ENCODE measurements at regions not wholly inside any gene's neighbourhood (a gene's known extent, or its start where the extent isn't known, plus 50 kb on each side); places are given as distances from the start of the nearest gene placed in this dataset.

DNA sequence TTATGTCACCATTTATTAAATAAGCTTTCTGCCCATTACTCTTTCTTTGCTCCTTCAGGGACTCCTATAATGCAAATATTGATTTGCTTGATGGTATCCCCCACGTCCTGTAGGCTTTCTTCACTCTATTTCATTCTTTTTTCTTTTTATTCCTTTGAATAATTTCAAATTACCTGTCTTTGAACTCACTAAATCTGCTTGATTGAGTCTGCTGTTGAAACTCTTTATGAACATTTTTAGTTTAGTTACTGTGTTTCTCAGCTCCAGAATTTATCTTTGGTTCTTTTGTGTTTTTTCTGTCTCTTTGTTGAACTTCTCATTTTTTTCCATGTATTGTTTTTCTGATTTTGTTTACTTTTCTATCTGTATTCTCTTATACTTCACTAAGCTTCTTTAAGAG, 254.4 kb upstream of the CCL2 start:
- H3K27me3 ChIP-seq = no peaks in the 10 kb centered on the region
- no peaks in the 10 kb centered on the region for H3K9me3 ChIP-seq
- no peaks in the 10 kb centered on the region for H3K4me1 ChIP-seq (ENCODE audit: control insufficient read depth in 1 of 2, insufficient read depth in 1 of 2, low read depth in 1 of 2, low read length in 1 of 2)
- no peaks in the 10 kb centered on the region for H3K36me3 ChIP-seq
- TF ChIP-seq, protein P1, sequence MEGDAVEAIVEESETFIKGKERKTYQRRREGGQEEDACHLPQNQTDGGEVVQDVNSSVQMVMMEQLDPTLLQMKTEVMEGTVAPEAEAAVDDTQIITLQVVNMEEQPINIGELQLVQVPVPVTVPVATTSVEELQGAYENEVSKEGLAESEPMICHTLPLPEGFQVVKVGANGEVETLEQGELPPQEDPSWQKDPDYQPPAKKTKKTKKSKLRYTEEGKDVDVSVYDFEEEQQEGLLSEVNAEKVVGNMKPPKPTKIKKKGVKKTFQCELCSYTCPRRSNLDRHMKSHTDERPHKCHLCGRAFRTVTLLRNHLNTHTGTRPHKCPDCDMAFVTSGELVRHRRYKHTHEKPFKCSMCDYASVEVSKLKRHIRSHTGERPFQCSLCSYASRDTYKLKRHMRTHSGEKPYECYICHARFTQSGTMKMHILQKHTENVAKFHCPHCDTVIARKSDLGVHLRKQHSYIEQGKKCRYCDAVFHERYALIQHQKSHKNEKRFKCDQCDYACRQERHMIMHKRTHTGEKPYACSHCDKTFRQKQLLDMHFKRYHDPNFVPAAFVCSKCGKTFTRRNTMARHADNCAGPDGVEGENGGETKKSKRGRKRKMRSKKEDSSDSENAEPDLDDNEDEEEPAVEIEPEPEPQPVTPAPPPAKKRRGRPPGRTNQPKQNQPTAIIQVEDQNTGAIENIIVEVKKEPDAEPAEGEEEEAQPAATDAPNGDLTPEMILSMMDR (IDR thresholded peaks at IDR 0.05) = no peak
- H3K4me3 ChIP-seq (ENCODE audit: low read depth in 1 of 2, low read length in 1 of 2) = no peak overlapping the region
- H3K27ac ChIP-seq = no peak overlapping the region

DNA sequence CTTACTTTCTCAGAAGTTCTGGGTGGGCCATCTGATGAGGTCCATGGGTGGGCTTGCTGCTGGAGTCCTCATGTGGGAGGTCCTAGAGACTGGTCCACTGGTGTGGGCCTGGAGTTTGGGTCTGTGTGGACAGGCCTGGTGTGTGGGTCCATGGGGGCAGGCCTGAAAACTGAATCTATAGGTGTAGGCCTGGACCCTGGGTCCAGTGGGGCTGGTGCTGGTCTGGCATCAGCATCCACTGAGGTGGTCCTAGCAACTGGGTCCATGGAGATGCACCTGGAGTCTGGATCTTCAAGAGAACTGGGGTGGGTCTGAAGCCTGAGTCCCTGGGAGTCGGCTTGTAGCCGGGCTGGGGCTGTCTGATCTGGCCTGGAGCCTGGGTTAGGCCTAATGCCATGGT, 253.8 kb upstream of the CCL2 start:
- Histone ChIP-seq H3K27me3 (no peaks in the 10 kb centered on the region), H3K9me3 (no peaks in the 10 kb centered on the region), H3K4me1 (ENCODE audit: control insufficient read depth in 1 of 2, insufficient read depth in 1 of 2, low read depth in 1 of 2, low read length in 1 of 2) (no peaks in the 10 kb centered on the region), H3K4me3 (ENCODE audit: low read depth in 1 of 2, low read length in 1 of 2) (no peak overlapping the region), H3K36me3 (no peaks in the 10 kb centered on the region), H3K27ac (no peak overlapping the region)
- TF ChIP-seq, protein P1 (IDR thresholded peaks at IDR 0.05) = no peak

DNA sequence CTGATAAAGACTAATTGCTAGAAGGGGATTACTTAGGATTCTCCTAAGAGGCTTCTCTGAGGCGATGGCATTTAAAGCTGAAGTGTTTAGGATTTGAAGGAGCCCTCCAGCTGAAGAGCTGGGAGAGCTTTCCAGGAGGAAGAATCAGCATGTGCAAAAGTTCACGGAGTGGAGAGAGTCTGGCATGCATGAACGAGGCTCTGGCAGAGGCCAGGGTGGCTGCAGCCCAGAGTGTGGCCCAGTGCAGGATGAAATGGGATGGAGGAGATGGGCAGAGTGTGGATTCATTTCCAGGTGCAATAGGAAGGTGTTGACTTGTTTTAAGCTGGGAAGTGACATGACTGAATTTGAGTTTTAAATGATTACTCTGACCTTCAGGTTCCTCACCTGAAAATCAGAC, 249.0 kb upstream of the CCL2 start:
- H3K27ac ChIP-seq = no peak overlapping the region
- H3K4me3 ChIP-seq (ENCODE audit: low read depth in 1 of 2, low read length in 1 of 2) = no peak overlapping the region
- no peaks in the 10 kb centered on the region for H3K27me3 ChIP-seq

DNA sequence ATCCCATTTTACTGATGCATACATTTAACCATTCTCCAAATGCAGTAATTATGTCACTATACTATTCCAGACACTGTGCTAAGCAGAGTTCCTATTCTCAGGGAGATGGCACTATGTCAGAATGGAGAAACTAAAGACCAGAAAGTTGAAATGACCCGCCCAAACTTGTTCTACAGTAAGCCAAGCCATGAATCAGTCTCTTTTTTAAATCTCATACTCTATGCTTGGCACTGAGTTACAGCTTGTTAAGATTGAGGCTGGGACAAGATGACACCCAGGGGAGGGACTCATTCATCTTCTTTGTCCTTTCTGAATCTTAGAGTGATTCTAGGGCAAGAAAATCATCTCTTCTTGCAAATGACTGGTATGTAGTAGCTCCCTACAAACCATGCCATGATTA, 247.0 kb upstream of the CCL2 start:
- H3K36me3 ChIP-seq = no peaks in the 10 kb centered on the region
- H3K9me3 ChIP-seq = no peaks in the 10 kb centered on the region
- H3K4me3 ChIP-seq (ENCODE audit: low read depth in 1 of 2, low read length in 1 of 2) = no peak overlapping the region
- H3K27ac ChIP-seq = no peak overlapping the region
- TF ChIP-seq, protein P1 (IDR thresholded peaks at IDR 0.05) = no peak
- H3K4me1 ChIP-seq (ENCODE audit: control insufficient read depth in 1 of 2, insufficient read depth in 1 of 2, low read depth in 1 of 2, low read length in 1 of 2) = no peaks in the 10 kb centered on the region
- no peaks in the 10 kb centered on the region for H3K27me3 ChIP-seq

More for the DNA sequence above, 249.0 kb upstream of the CCL2 start:
- no peaks in the 10 kb centered on the region for H3K4me1 ChIP-seq (ENCODE audit: control insufficient read depth in 1 of 2, insufficient read depth in 1 of 2, low read depth in 1 of 2, low read length in 1 of 2)
- H3K36me3 ChIP-seq = no peaks in the 10 kb centered on the region
- TF ChIP-seq, protein P1 (IDR thresholded peaks at IDR 0.05) = no peak
- no peaks in the 10 kb centered on the region for H3K9me3 ChIP-seq

DNA sequence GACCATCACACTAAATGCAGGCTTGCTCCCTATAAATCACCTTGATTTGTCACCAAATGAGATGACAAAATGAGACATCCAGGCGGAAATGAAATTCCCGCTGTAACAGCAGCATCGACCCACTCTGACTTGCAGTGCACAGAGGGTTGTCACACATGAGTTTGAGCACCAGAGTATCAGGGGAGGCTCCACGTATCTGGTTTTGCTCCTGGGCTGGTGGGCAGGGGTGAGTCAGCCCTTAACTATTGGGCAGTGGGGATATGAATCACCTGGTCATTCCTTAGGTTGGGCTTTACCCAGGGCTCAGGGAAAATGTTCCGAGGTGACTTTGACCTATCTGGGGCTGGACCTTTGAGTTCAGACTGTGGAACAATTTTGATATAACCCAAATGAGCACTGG, 245.2 kb upstream of the CCL2 start:
- TF ChIP-seq, protein P1 (IDR thresholded peaks at IDR 0.05) = no peak
- Histone ChIP-seq H3K4me3 (ENCODE audit: low read depth in 1 of 2, low read length in 1 of 2) (no peak overlapping the region), H3K4me1 (ENCODE audit: control insufficient read depth in 1 of 2, insufficient read depth in 1 of 2, low read depth in 1 of 2, low read length in 1 of 2) (no peaks in the 10 kb centered on the region), H3K9me3 (no peaks in the 10 kb centered on the region), H3K36me3 (no peaks in the 10 kb centered on the region), H3K27me3 (no peaks in the 10 kb centered on the region), H3K27ac (no peak overlapping the region)

DNA sequence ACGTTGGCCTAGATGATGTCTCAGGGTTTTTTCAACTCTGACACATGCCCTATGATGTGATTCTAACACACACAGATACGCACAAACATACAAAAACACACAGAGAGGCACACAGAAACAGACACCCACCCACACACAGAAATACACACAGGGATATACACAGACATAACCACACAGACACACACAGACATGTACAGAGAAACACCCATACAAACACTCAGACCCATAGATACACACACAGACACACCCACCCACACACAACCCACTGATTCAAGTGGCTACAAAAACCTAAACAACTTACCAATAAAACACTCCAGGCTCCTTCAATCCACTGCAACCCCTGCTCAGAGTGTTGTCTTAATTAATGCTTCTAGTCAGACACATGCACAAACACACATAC, 244.6 kb upstream of the CCL2 start:
- H3K4me1 ChIP-seq (ENCODE audit: control insufficient read depth in 1 of 2, insufficient read depth in 1 of 2, low read depth in 1 of 2, low read length in 1 of 2) = no peaks in the 10 kb centered on the region
- no peaks in the 10 kb centered on the region for H3K27me3 ChIP-seq
- no peaks in the 10 kb centered on the region for H3K36me3 ChIP-seq
- H3K4me3 ChIP-seq (ENCODE audit: low read depth in 1 of 2, low read length in 1 of 2) = no peak overlapping the region
- TF ChIP-seq, protein P1 (IDR thresholded peaks at IDR 0.05) = no peak
- no peak overlapping the region for H3K27ac ChIP-seq
- H3K9me3 ChIP-seq = no peaks in the 10 kb centered on the region

Measured in neutrophil (primary cell).